KMS-11 (cell line): ENCODE measurements at regions not wholly inside any gene's neighbourhood (a gene's known extent, or its start where the extent isn't known, plus 50 kb on each side); places are given as distances from the start of the nearest gene placed in this dataset.

Experiments used
- H2AFZ ChIP-seq: fragments of 200-600 bp; sonication (generic); 2 replicates; pipeline ENCODE4 v1.6.1; 2016; ENCODE audit warnings: antibody characterized with exemption, mixed run types, low read depth
- H3K27ac ChIP-seq: fragments of 200-600 bp; sonication (generic); 2 replicates; pipeline ENCODE4 v1.6.1; 2016; ENCODE audit warnings: mild to moderate bottlenecking, mixed run types
- H3K27me3 ChIP-seq: fragments of 200-600 bp; sonication (generic); 2 replicates; pipeline ENCODE4 v1.6.1; 2017; ENCODE audit warnings: mild to moderate bottlenecking, low read depth, mixed run types, moderate library complexity; ENCODE audit not compliant: insufficient read depth
- H3K36me3 ChIP-seq: fragments of 200-600 bp; sonication (generic); 2 replicates; pipeline ENCODE4 v1.6.1; 2017; ENCODE audit warnings: mild to moderate bottlenecking, mixed run types; ENCODE audit not compliant: insufficient read depth
- H3K4me1 ChIP-seq: fragments of 200-600 bp; sonication (generic); 2 replicates; pipeline ENCODE4 v1.6.1; 2016; ENCODE audit warnings: mild to moderate bottlenecking, low read depth, mixed run types; ENCODE audit not compliant: poor library complexity, severe bottlenecking
- H3K4me2 ChIP-seq: fragments of 200-600 bp; sonication (generic); 2 replicates; pipeline ENCODE4 v1.7.0; 2016; ENCODE audit warnings: mild to moderate bottlenecking, mixed run types
- H3K4me3 ChIP-seq: fragments of 200-600 bp; sonication (generic); IDR thresholded peaks from 2 replicates; pipeline ENCODE4 v1.6.1; 2017; ENCODE audit warnings: low read depth, low read length, mixed read lengths; ENCODE audit not compliant: insufficient read depth
- H3K79me2 ChIP-seq: fragments of 200-600 bp; sonication (generic); 2 replicates; pipeline ENCODE4 v1.6.1; 2016; ENCODE audit warnings: low read depth, mixed run types; ENCODE audit not compliant: insufficient read depth
- H3K9ac ChIP-seq: fragments of 200-600 bp; sonication (generic); 2 replicates; pipeline ENCODE4 v1.6.1; 2016; ENCODE audit warnings: mild to moderate bottlenecking, mixed run types
- H4K20me1 ChIP-seq: fragments of 200-600 bp; sonication (generic); 2 replicates; pipeline ENCODE4 v1.6.1; 2016; ENCODE audit warnings: mild to moderate bottlenecking, mixed run types; ENCODE audit not compliant: insufficient read depth
- TF ChIP-seq, protein P1 (sequence below): fragments of 200-600 bp; sonication (generic); conservative IDR thresholded peaks from 2 replicates; pipeline ENCODE4 v1.6.1; 2017; ENCODE audit warnings: low read depth, mild to moderate bottlenecking, antibody characterized with exemption, low read length, moderate library complexity, mixed read lengths

DNA sequence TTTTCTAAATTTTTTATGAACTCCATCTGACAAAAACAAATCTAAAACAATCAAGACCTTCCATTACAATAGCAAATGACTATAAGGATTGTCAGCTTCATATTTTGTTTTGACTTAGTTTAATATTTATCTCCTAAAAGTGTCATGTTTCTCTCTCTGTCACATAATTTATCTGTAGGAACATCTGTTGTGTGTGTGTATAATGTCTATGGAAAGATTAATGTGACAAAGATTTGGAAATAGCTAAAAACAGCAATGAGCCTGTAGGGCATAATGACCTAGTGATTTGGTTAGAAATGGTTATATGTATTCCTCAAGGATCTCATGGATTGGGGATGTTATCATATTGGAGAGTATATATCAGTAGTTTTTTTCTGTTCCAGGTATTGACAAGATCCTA is 69.6 kb upstream of the MDFIC start:
- H3K36me3 ChIP-seq = no peaks in the 10 kb centered on the region
- TF ChIP-seq, protein P1, sequence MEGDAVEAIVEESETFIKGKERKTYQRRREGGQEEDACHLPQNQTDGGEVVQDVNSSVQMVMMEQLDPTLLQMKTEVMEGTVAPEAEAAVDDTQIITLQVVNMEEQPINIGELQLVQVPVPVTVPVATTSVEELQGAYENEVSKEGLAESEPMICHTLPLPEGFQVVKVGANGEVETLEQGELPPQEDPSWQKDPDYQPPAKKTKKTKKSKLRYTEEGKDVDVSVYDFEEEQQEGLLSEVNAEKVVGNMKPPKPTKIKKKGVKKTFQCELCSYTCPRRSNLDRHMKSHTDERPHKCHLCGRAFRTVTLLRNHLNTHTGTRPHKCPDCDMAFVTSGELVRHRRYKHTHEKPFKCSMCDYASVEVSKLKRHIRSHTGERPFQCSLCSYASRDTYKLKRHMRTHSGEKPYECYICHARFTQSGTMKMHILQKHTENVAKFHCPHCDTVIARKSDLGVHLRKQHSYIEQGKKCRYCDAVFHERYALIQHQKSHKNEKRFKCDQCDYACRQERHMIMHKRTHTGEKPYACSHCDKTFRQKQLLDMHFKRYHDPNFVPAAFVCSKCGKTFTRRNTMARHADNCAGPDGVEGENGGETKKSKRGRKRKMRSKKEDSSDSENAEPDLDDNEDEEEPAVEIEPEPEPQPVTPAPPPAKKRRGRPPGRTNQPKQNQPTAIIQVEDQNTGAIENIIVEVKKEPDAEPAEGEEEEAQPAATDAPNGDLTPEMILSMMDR = no peak
- H3K9ac ChIP-seq = no peak overlapping the region
- no peak overlapping the region for H3K4me2 ChIP-seq
- H4K20me1 ChIP-seq = no peaks in the 10 kb centered on the region
- H3K4me1 ChIP-seq = no peaks in the 10 kb centered on the region
- H3K79me2 ChIP-seq = no peaks in the 10 kb centered on the region
- no peak overlapping the region for H3K4me3 ChIP-seq
- H3K27ac ChIP-seq = no peak overlapping the region
- H2AFZ ChIP-seq = no peak overlapping the region
- no peaks in the 10 kb centered on the region for H3K27me3 ChIP-seq

- Histone ChIP-seq H3K9ac (no peak overlapping the region), H3K36me3 (no peaks in the 10 kb centered on the region), H3K27ac (no peak overlapping the region), H3K27me3 (no peaks in the 10 kb centered on the region), H3K4me3 (no peak overlapping the region), H4K20me1 (no peaks in the 10 kb centered on the region), H2AFZ (no peak overlapping the region), H3K79me2 (no peaks in the 10 kb centered on the region), H3K4me1 (no peaks in the 10 kb centered on the region), H3K4me2 (no peak overlapping the region)
- TF ChIP-seq, protein P1 = no peak
These were observed 68.7 kb upstream of the MDFIC start for GRCh38 chr7:114853189-114853588.

- Histone ChIP-seq H3K27me3 (no peaks in the 10 kb centered on the region), H3K79me2 (no peaks in the 10 kb centered on the region), H2AFZ (no peak overlapping the region), H4K20me1 (no peaks in the 10 kb centered on the region), H3K4me3 (no peak overlapping the region), H3K36me3 (no peaks in the 10 kb centered on the region), H3K4me2 (no peak overlapping the region), H3K27ac (no peak overlapping the region), H3K4me1 (no peaks in the 10 kb centered on the region), H3K9ac (no peak overlapping the region)
- TF ChIP-seq, protein P1 = no peak
These were observed 67.5 kb upstream of the MDFIC start for GRCh38 chr7:114854369-114854768.

GRCh38 chr7:114856625-114857024 is 65.3 kb upstream of the MDFIC start:
- H3K27ac ChIP-seq = no peak overlapping the region
- H3K79me2 ChIP-seq = no peaks in the 10 kb centered on the region
- H3K4me1 ChIP-seq = no peaks in the 10 kb centered on the region
- no peaks in the 10 kb centered on the region for H3K36me3 ChIP-seq
- no peak overlapping the region for H3K4me3 ChIP-seq
- H3K27me3 ChIP-seq = no peaks in the 10 kb centered on the region
- H3K9ac ChIP-seq = no peak overlapping the region
- H2AFZ ChIP-seq = no peak overlapping the region
- no peak overlapping the region for H3K4me2 ChIP-seq
- TF ChIP-seq, protein P1 = no peak
- no peaks in the 10 kb centered on the region for H4K20me1 ChIP-seq
